HG03025 (cell line): ENCODE measurements at regions not wholly inside any gene's neighbourhood (a gene's known extent, or its start where the extent isn't known, plus 50 kb on each side); places are given as distances from the start of the nearest gene placed in this dataset.

ENCODE experiments used
- ATAC-seq: cut with Tn5 transposase; IDR thresholded peaks from one replicate; pipeline ENCODE4 v1.9.1; 2021; ENCODE audit warnings: mild to moderate bottlenecking, moderate library complexity; ENCODE audit not compliant: unreplicated experiment, low FRiP score

GRCh38 chr21:26659757-26660156, 86.7 kb upstream of the CYYR1 start:
- ATAC-seq, result no peak

GRCh38 chr21:26659182-26659581, 86.1 kb upstream of the CYYR1 start:
- ATAC-seq, result no peak

- no peak for ATAC-seq
These were observed 82.4 kb upstream of the CYYR1 start for GRCh38 chr21:26655460-26655859.

- no peak for ATAC-seq
These were observed 80.3 kb upstream of the CYYR1 start for GRCh38 chr21:26653430-26653829.

GRCh38 chr21:26652854-26653253, 79.8 kb upstream of the CYYR1 start:
- ATAC-seq, result no peak

- no peak for ATAC-seq
These were observed 68.0 kb upstream of the CYYR1 start for GRCh38 chr21:26641062-26641461.

- ATAC-seq, result no peak
These were observed 64.2 kb upstream of the CYYR1 start for GRCh38 chr21:26637201-26637745.

- no peak for ATAC-seq
These were observed 62.6 kb upstream of the CYYR1 start for GRCh38 chr21:26635681-26636080.

- ATAC-seq, result no peak
These were observed 59.6 kb upstream of the CYYR1 start for GRCh38 chr21:26632691-26633090.

GRCh38 chr21:26626187-26626586, 53.1 kb upstream of the CYYR1 start:
- no peak for ATAC-seq

GRCh38 chr21:26624983-26625519, 52.0 kb upstream of the CYYR1 start:
- no peak for ATAC-seq
